Keratinocyte (primary cell): ENCODE measurements at regions not wholly inside any gene's neighbourhood (a gene's known extent, or its start where the extent isn't known, plus 50 kb on each side); places are given as distances from the start of the nearest gene placed in this dataset.

Experiments used
- DNase-seq: peaks from one replicate; pipeline ENCODE4 v3.0.0-alpha.2; 2011; ENCODE audit warnings: low read depth, missing footprints, low spot score
- FAIRE-seq: peaks from 2 replicates; lab custom pipeline; 2011; peaks lifted over from hg19 to GRCh38; lab: Jason Lieb, UNC
- H2AFZ ChIP-seq: 2 replicates; pipeline ENCODE4 v1.6.0; 2012; ENCODE audit warnings: low read length, control low read depth, inconsistent platforms; ENCODE audit not compliant: control insufficient read depth
- H3K27ac ChIP-seq: 2 replicates; pipeline ENCODE4 v1.5.1; 2011; ENCODE audit warnings: low read length; ENCODE audit not compliant: control insufficient read depth, insufficient read depth
- H3K27me3 ChIP-seq: 3 replicates; pipeline ENCODE4 v1.6.0; 2011; ENCODE audit warnings: low read length; ENCODE audit not compliant: control insufficient read depth, insufficient read depth; ENCODE audit errors: extremely low read depth
- H3K36me3 ChIP-seq, 2 experiments: 2 replicates in 1 of 2; 3 replicates in 1 of 2; pipeline ENCODE4 v1.5.1; 2011; ENCODE audit warnings: low read length in 2 of 2, mild to moderate bottlenecking in 1 of 2; ENCODE audit not compliant: control insufficient read depth in 2 of 2, insufficient read depth in 2 of 2; ENCODE audit errors: extremely low read depth in 1 of 2
- H3K4me1 ChIP-seq: 3 replicates; pipeline ENCODE4 v1.5.1; 2011; ENCODE audit warnings: low read length; ENCODE audit not compliant: control insufficient read depth, insufficient read depth; ENCODE audit errors: extremely low read depth
- H3K4me2 ChIP-seq: 3 replicates; pipeline ENCODE4 v1.6.0; 2011; ENCODE audit warnings: low read depth, low read length; ENCODE audit not compliant: control insufficient read depth, insufficient read depth; ENCODE audit errors: extremely low read depth
- H3K4me3 ChIP-seq, 3 experiments: fragments of 200-600 bp in 1 of 3; sonication (generic) in 1 of 3; 2 replicates in 2 of 3; 3 replicates in 1 of 3; pipeline ENCODE4 v1.5.1; 2011 to 2016; ENCODE audit warnings: low read length in 3 of 3, mild to moderate bottlenecking in 3 of 3, control low read depth in 2 of 3, inconsistent platforms in 1 of 3, low read depth in 1 of 3, mixed read lengths in 1 of 3, mixed run types in 1 of 3, moderate library complexity in 1 of 3; ENCODE audit not compliant: control insufficient read depth in 2 of 3, insufficient read depth in 2 of 3; ENCODE audit errors: extremely low read depth in 1 of 3
- H3K79me2 ChIP-seq: 2 replicates; pipeline ENCODE4 v1.6.0; 2012; ENCODE audit warnings: low read length; ENCODE audit not compliant: control insufficient read depth, insufficient read depth
- H3K9ac ChIP-seq: 3 replicates; pipeline ENCODE4 v1.6.0; 2011; ENCODE audit warnings: low read length; ENCODE audit not compliant: control insufficient read depth, insufficient read depth; ENCODE audit errors: extremely low read depth
- H3K9me1 ChIP-seq: 3 replicates; pipeline ENCODE4 v1.6.0; 2011; ENCODE audit warnings: low read length; ENCODE audit not compliant: control insufficient read depth, insufficient read depth; ENCODE audit errors: extremely low read depth
- H3K9me3 ChIP-seq: 2 replicates; pipeline ENCODE4 v1.5.1; 2012; ENCODE audit warnings: low read depth, low read length; ENCODE audit not compliant: control insufficient read depth
- H4K20me1 ChIP-seq: 3 replicates; pipeline ENCODE4 v1.6.0; 2011; ENCODE audit warnings: low read length; ENCODE audit not compliant: control insufficient read depth, insufficient read depth; ENCODE audit errors: extremely low read depth
- CTCF ChIP-seq, 3 experiments: IDR thresholded peaks in 1 of 3; conservative IDR thresholded peaks in 1 of 3; optimal IDR thresholded peaks in 1 of 3; 2 replicates in 2 of 3; 3 replicates in 1 of 3; pipeline versions ENCODE3 to v1.5.1; 2011; ENCODE audit warnings: low read length in 3 of 3, mild to moderate bottlenecking in 3 of 3, moderate library complexity in 2 of 3, control low read depth in 1 of 3, inconsistent platforms in 1 of 3; ENCODE audit not compliant: insufficient read depth in 2 of 3; ENCODE audit errors: extremely low read depth in 1 of 3
- EZH2 ChIP-seq: IDR thresholded peaks from one replicate; pipeline ENCODE4 v1.6.1; 2012; ENCODE audit warnings: inconsistent platforms, mild to moderate bottlenecking, low read length, moderate library complexity
- dilution Hi-C: fragments of 300-500 bp; cut with MboI; formaldehyde crosslinking; loops from one replicate; pipeline ENCODE4 v1.7.0; 2020; ENCODE audit warnings: low sequenced_read_pairs; ENCODE audit not compliant: extremely low pct_ligation_motif_present

- no peak overlapping the region for H3K4me2 ChIP-seq
- dilution Hi-C loops = no loop called here
- H3K27me3 ChIP-seq = no peaks in the 10 kb centered on the region
- H3K4me3 ChIP-seq = no peak overlapping the region
- FAIRE-seq (no peak), DNase-seq (no peak)
- H3K9me1 ChIP-seq = no peaks in the 10 kb centered on the region
- H3K27ac ChIP-seq = no peak overlapping the region
- no peaks in the 10 kb centered on the region for H3K79me2 ChIP-seq
- TF ChIP-seq CTCF (optimal IDR thresholded peaks at IDR 0.05 in 1 of 3, IDR thresholded peaks at IDR 0.05 in 1 of 3, conservative IDR thresholded peaks at IDR 0.05 in 1 of 3; ENCODE audit: extremely low read depth in 1 of 3, insufficient read depth in 2 of 3, low read length in 3 of 3) = no peak
- TF ChIP-seq EZH2 = no peak
- H4K20me1 ChIP-seq = no peaks in the 10 kb centered on the region
- H3K4me1 ChIP-seq = no peaks in the 10 kb centered on the region
- H3K9ac ChIP-seq = no peak overlapping the region
- no peaks in the 10 kb centered on the region for H3K36me3 ChIP-seq
- no peak overlapping the region for H2AFZ ChIP-seq
- H3K9me3 ChIP-seq = no peaks in the 10 kb centered on the region
Observed at GRCh38 chr4:137632842-137633241, 100.5 kb upstream of the PCDH18 start.

GRCh38 chr4:137631605-137632004 lies 99.3 kb upstream of the PCDH18 start:
- no peak for TF ChIP-seq CTCF (optimal IDR thresholded peaks at IDR 0.05 in 1 of 3, IDR thresholded peaks at IDR 0.05 in 1 of 3, conservative IDR thresholded peaks at IDR 0.05 in 1 of 3; ENCODE audit: extremely low read depth in 1 of 3, insufficient read depth in 2 of 3, low read length in 3 of 3)
- TF ChIP-seq EZH2 = no peak
- no peak for FAIRE-seq
- no peak overlapping the region for H3K4me2 ChIP-seq
- no peaks in the 10 kb centered on the region for H3K27me3 ChIP-seq
- no peaks in the 10 kb centered on the region for H3K4me1 ChIP-seq
- no peak for DNase-seq
- H3K9ac ChIP-seq = no peak overlapping the region
- H3K27ac ChIP-seq = no peak overlapping the region
- no peaks in the 10 kb centered on the region for H3K36me3 ChIP-seq
- no peak overlapping the region for H2AFZ ChIP-seq
- no peaks in the 10 kb centered on the region for H3K9me1 ChIP-seq
- no peaks in the 10 kb centered on the region for H3K79me2 ChIP-seq
- dilution Hi-C loops = no loop called here
- no peaks in the 10 kb centered on the region for H4K20me1 ChIP-seq
- H3K4me3 ChIP-seq = no peak overlapping the region
- H3K9me3 ChIP-seq = no peaks in the 10 kb centered on the region
